Stimulated activated naive CD4-positive, alpha-beta T cell treated with Interleukin-2 at 50 U/mL for 16 hours (primary cell): ENCODE measurements at regions not wholly inside any gene's neighbourhood (a gene's known extent, or its start where the extent isn't known, plus 50 kb on each side); places are given as distances from the start of the nearest gene placed in this dataset.

Source experiments
- DNase-seq: peaks from one replicate; lab custom pipeline; 2025; lab: John Stamatoyannopoulos, UW

DNA sequence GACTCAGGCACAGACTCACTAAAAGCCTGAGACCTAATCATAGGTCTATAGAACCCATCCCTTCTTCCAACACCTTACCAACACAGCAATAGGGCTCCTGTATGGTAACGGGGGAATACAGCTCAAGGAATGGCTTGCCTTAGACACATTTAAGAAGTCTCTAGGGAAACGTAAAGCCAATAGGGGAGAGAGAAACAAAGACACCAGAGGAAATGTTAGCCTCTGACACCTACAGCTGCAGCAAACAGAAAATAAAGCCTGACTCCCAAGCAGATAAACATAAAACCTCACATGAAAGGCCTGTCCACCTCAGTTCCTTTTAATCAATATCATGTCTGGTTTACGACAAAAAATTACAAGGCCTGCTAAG is 51.1 kb upstream of the NCOA1 start:
- no peak for DNase-seq

GRCh38 chr2:24439280-24439970 is 51.6 kb upstream of the NCOA1 start:
- no peak for DNase-seq

DNA sequence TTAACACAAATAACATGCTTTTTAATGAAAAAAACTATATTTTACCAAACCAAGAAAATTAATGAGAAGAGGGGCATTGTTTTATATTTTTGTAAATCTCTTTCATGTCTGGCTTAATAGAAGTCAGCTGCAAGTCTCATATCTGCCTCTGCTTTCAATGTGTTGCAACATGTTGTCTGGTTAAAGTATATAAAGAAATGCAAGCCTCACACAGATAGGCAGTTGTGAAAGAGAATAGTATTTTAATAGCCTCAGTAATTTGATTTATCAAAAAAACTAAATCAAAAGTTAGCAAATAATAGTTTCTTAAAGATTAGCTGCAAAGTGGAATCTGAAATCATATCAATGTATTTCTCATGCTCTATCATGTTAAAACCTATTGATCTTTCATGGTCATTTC is 52.9 kb upstream of the NCOA1 start:
- no peak for DNase-seq

DNA sequence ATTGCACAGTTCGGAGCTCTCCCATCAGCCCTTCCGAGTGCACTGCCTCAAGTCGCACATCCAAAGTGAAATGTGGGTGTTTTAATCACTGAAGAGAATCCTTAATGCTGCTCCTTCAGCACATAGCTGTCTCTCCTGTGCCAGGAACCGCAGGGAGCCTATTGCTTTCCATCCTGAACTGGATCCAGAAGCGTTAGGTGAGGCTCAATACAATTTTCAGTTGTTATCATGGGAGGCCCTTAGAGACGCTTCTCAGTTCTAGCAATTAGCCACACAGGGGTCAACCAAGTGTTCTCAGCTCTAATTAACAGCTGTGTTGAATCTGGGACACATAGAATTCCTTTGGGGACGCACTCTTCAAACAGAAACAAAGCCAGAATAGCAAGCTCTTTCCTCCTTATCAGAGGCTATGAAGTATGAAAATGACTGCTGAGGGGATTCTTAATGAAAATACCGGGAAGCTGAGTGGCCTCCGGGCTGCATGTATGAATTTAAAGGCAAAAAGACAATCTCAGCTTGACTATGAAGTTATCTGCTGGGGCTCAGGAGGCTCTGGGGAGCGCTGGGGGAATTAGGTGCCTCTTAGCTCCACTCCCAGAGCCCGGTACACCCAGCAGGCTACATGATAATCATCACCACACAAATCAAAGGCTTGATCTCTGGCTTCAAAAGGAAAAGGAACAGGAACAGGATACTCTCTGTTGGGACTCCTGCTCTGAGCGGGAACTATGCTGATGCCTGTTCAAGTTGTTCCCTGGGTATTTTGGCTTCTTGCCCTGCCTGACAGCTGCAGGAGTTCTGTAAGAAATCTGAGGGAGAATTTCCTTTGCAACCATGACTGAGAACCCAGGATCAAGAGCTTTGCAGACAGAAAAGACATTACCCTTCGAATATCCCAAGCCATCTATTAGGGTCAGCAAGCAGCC is 55.4 kb upstream of the NCOA1 start:
- DNase-seq = no peak

DNA sequence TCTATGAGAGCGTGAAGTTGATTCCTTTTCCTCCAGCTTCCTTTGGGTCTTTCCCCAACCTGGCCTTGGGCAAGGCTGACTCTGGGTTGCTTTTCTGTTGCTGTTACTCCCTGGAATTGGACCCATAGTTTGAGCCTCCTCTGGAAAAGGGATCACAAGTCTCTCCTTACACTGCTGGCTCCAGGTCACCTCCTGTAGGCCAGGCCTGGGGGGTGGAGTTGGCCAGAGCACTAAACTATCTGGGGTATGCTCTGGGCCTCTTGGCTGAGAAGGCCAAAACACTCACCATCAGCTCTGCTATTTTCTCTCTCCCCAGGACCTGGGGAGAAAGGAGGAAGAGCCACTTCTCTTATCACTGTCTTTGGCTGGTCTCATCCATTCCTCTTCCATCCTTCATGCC is 56.5 kb upstream of the NCOA1 start:
- no peak for DNase-seq

DNA sequence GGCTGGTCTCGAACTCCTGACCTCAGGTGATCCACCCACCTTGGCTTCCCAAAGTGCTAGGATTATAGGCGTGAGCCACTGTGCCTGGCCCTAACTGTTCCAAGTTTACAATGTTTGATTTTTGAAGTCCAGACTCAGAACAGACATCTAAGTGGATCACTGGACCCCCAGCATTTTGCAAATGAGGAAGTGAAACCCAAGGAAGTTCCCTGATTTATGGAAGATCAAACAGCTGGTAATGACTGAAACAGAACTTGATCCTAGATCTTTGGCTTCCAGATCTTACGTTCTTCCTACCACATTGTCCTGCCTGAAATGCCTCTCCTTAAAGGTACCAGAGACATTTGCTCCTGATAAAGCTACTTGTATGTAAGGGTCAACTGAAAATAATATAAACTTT is 58.3 kb upstream of the NCOA1 start:
- DNase-seq = no peak

- no peak for DNase-seq
Measured at GRCh38 chr2:24432121-24432520, 58.9 kb upstream of the NCOA1 start.

DNA sequence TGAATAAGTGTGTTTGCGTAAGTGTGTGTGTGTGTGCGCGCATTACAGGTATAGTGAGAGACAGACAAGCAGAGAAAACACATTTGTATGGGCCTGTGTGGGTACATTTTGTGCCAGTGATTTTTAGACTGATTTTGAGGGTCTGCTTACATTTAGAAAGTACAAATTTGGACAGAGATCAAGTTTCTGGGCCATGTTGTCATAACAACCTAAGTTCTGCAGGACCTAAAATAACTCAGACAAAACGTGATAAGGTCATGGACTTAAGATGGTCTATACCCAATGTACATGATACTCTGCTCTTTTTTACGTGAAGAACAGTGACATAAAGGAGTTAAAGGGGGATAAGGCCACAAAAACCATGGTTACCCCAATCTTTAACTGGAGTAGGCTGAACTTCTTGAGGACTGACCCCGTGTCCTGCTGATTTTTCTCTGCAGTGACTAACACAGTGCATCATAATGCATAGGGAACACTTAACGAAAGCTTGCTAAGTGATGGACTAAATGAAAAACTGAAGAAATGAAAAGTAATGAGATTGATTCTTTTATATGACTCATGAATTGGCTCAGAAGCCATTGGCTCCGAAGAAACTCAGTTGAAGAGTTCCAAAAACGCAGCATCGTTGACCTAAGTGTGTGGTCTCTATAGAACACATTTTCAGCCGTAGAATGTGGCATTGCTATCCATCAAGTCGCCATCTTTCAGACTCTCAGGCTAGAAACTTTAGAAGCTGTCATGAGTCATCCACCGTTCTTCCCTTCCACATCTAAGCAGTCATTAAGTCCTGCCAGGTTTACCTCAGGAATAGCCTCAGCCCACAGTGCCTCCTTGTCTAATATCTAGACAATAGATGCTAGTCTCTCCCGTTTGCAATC is 61.6 kb upstream of the NCOA1 start:
- DNase-seq = no peak

DNA sequence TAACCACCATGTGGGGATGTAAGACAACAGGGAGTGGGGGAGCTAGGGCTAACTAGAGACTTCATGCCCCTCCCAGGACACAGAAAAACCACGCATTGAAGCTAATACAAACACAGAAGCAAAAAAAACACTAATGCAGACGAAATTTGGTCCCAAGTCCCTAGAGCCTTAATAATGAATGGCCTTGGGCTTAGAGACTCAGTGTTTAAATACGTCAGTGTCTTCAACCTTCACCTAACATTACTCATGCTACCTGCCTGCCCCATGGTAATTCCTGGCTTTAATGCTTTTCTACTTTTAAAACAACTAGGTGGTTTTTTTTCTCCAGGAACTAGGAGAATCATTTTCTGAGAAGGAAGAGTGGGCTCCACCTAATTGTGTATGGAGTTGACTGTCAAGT is 64.1 kb upstream of the ITSN2 start:
- no peak for DNase-seq

DNA sequence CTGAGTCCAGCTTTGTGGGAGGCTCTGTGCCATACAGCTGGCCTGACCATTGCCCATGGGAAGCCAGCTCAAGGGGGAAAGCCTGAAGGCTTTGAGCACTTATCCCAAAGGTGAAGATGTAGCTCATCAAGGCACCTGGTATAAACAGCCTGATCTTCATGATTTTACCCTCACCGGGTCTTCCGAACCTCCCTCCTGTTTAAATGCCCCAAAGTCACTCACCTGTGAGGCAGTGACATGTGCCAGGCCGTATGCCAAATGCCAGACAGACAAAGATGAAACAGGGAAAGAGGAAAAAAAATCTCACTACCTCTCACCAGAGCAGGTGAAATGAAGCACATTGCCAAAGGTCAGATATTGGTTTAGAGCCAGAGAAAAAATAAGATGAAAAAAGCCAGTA is 62.8 kb upstream of the ITSN2 start:
- DNase-seq = no peak

DNA sequence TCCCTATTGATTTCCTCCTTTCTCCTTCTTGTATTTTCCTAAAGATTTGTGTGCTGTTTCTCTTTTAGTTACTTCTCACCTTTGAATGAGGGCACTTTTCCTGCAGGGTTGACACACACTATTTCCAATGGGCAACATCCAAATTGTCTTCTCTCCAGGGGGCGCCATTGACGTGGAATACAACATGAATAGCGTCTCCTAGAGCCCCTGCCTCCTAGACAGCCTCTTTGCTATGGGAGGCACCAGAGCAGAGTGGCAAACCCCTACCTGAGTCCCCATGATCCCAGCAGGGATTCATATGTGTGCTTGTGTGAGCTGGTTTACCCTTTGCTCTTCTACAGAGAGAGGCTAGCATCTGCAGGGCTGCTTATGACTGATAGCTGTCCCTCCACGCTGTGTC is 61.3 kb upstream of the ITSN2 start:
- DNase-seq = peak; percentile 25

DNA sequence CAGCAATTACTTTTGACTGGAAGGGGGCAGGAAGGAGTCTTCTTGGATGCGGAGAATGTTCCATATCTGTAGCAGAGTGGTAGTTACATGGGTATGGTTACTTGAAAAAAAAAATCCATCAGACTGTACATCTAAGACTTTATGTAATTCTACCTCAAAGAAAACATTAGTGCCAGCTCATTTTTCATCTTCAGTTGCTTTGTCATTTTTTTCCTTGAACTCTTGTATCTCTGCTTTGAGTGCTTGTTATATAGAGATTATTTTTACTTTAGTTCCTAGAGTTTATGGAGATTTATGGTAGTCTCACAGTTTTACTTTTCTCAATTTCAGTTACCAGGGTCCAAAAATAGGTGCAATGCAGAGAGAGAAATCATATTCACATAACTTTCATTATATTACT is 60.0 kb upstream of the ITSN2 start:
- DNase-seq = no peak

GRCh38 chr2:24418166-24418841 is 58.0 kb upstream of the ITSN2 start:
- no peak for DNase-seq

GRCh38 chr2:24412812-24413211 is 52.5 kb upstream of the ITSN2 start:
- no peak for DNase-seq

- DNase-seq = no peak
Measured at GRCh38 chr2:24411488-24412151, 51.3 kb upstream of the ITSN2 start.

GRCh38 chr2:24410976-24411375 is 50.6 kb upstream of the ITSN2 start:
- DNase-seq = no peak

- DNase-seq = peak; percentile 5
Measured at GRCh38 chr2:24409700-24410556, 49.6 kb upstream of the ITSN2 start.
